GM12891 (cell line): ENCODE measurements at regions not wholly inside any gene's neighbourhood (a gene's known extent, or its start where the extent isn't known, plus 50 kb on each side); places are given as distances from the start of the nearest gene placed in this dataset.
"Not testable (repeated sequence)": the region's sequence is repeated elsewhere in the genome, so short reads cannot be mapped to it uniquely, and the experiment has no call there.

Source experiments
- DNase-seq: peaks from one replicate; pipeline ENCODE4 v3.0.0; 2011; ENCODE audit warnings: low spot score; ENCODE audit not compliant: insufficient read length
- FAIRE-seq: peaks from 2 replicates; lab custom pipeline; 2011; peaks lifted over from hg19 to GRCh38; lab: Jason Lieb, UNC
- PAX5 ChIP-seq: IDR thresholded peaks from 2 replicates; pipeline ENCODE4 v1.6.1; 2011; ENCODE audit warnings: low read length, moderate library complexity, mild to moderate bottlenecking; ENCODE audit not compliant: insufficient read depth, severe bottlenecking
- POLR2A ChIP-seq: IDR thresholded peaks from 2 replicates; pipeline ENCODE4 v1.6.1; 2011; ENCODE audit warnings: low read depth, low read length, control low read depth
- POLR2AphosphoS5 ChIP-seq: IDR thresholded peaks from 2 replicates; pipeline ENCODE4 v1.6.1; 2011; ENCODE audit warnings: low read depth, low read length, control low read depth
- POU2F2 ChIP-seq: IDR thresholded peaks from 2 replicates; pipeline ENCODE4 v1.6.1; 2011; ENCODE audit warnings: low read depth, mild to moderate bottlenecking, control low read depth, low read length, moderate library complexity
- SPI1 ChIP-seq: IDR thresholded peaks from 2 replicates; pipeline ENCODE4 v1.6.1; 2011; ENCODE audit warnings: low read depth, low read length, control low read depth
- TAF1 ChIP-seq: IDR thresholded peaks from 2 replicates; pipeline ENCODE4 v1.6.1; 2011; ENCODE audit warnings: low read depth, low read length, control low read depth

DNA sequence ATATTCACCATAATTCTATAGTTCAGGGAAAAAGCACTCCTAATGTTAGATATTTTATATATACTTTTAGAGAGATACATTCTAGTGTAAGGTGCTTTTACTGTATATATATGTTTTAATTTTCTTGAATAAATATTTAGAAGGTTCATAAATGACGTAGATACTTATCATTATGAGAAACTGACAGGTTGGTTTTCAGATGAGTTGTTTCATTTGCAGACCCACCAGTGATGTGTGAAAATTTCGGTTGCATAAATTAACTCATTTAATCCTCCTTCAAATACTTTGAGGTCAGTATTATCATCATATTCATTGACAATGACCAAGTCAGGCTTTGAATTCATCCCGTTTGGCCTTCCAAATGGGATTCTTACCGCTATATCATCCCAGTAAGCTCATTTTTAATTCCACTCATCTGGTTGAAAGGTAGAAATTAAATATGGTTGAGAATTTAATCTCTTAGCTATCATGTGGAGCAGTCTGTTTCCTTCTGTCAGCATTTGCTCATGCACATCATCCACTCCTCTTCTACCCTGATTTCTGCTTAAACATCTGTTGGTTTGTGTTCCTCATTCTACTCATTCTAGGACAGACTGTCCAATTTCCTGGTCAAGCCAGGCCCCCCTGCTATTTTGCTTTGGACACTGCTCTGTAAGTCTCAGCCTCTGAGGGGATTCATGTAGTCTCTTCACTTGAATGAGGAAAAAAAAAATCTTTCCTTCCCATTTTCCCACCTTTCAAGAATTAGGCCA, 1156.6 kb downstream of the PLA2G4A start:
- TF ChIP-seq TAF1 (no peak), SPI1 (peak; percentile 85)
- peak; percentile 66 for FAIRE-seq
- no peak for DNase-seq

- TF ChIP-seq POLR2A (no peak), POU2F2 (no peak), TAF1 (no peak), PAX5 (no peak), SPI1 (no peak), POLR2AphosphoS5 (no peak)
- peak; percentile 23 for FAIRE-seq
- DNase-seq = no peak
Observed at GRCh38 chr1:187985897-187986654, 1157.3 kb downstream of the PLA2G4A start.

DNA sequence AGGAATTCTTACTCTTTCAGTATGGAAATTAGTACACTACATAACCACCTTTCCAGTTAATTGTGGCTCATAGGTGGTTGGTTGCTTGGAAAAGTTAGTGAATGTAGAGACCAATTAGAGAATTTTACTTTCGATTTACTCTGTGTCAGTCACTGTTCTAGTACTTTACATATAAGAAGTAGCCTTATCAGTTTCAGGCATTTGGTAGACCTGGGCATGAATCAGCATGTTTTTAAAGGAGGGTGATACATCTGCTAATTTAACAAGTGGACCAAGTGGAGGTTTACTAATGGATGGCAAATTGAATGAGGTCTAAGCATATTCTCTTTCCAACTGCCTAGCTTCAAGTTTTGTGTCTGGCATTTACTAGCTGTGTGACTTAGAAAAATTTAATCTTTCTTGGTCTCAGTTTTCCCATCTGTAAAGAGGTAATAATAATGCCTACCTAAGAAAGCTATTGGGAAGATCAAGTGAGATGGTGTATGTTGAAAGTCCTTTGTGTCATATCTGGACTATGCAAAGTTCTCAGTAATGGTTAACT, 1158.6 kb downstream of the PLA2G4A start:
- TF ChIP-seq POLR2A = no peak
- TF ChIP-seq POU2F2 = no peak
- no peak for TF ChIP-seq SPI1
- TF ChIP-seq TAF1 = no peak
- no peak for TF ChIP-seq PAX5
- no peak for TF ChIP-seq POLR2AphosphoS5
- no peak for FAIRE-seq
- no peak for DNase-seq

- DNase-seq = no peak
- no peak for FAIRE-seq
- TF ChIP-seq POLR2AphosphoS5 (no peak), TAF1 (no peak), POU2F2 (no peak), PAX5 (no peak), SPI1 (no peak), POLR2A (no peak)
Observed at GRCh38 chr1:187991944-187992343, 1163.2 kb downstream of the PLA2G4A start.

- TF ChIP-seq POLR2AphosphoS5 (no peak), POU2F2 (no peak), SPI1 (no peak), POLR2A (no peak), TAF1 (no peak), PAX5 (no peak)
- no peak for DNase-seq
- FAIRE-seq = no peak
Observed at GRCh38 chr1:187996780-187997179, 1168.0 kb downstream of the PLA2G4A start.

- FAIRE-seq = no peak
- DNase-seq = no peak
- TF ChIP-seq TAF1 (no peak), SPI1 (no peak), POU2F2 (no peak), POLR2AphosphoS5 (no peak), PAX5 (no peak), POLR2A (no peak)
Observed at GRCh38 chr1:187999973-188000372, 1171.2 kb downstream of the PLA2G4A start.

DNA sequence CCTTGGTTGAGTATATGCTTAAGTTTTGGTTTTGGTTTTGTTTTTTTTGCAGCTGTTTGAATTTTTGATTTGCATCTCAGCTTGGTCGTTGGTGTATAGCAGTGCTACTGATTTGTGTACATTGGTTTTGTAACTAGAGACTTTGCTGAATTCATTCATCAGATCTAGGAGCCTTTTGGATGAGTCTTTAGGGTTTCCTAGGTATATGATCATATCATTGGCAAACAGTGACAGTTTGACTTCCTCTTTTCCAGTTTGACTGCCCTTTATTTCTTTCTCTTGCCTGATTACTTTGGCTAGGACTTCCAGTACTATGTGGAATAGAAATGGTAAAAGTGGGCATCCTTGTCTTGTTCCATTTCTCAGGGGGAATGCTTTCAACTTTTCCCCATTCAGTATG, 1174.9 kb downstream of the PLA2G4A start:
- not testable (repeated sequence) for FAIRE-seq, DNase-seq
- TF ChIP-seq SPI1 = peak; percentile 48

- TF ChIP-seq POLR2A (no peak), SPI1 (no peak), POU2F2 (no peak), POLR2AphosphoS5 (no peak), PAX5 (no peak), TAF1 (no peak)
- FAIRE-seq (no peak), DNase-seq (no peak)
Observed at GRCh38 chr1:188004849-188005248, 1176.1 kb downstream of the PLA2G4A start.

DNA sequence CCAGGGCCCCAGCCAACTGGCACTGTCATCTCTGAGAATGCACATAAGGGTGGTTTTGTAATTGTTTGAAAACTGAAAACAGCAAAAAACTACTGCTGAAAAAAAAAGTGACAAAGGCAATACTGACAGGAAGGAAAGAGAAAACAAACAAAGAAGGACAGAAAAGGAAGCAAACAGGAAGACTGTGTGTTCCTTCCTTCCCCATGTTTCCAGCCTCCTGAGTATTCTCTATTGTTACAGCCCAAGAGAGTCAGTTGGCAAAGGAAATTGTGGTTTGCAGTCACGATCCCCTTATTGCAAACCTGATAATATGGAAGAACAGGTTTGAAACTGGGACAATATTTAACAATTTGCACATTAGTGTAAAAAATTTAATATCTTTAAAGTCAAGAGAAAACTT, 1177.6 kb downstream of the PLA2G4A start:
- DNase-seq = no peak
- FAIRE-seq = no peak
- TF ChIP-seq POLR2AphosphoS5 = no peak
- TF ChIP-seq POU2F2 = no peak
- TF ChIP-seq POLR2A = no peak
- no peak for TF ChIP-seq SPI1
- no peak for TF ChIP-seq PAX5
- TF ChIP-seq TAF1 = no peak

GRCh38 chr1:188013222-188013849, 1184.6 kb downstream of the PLA2G4A start:
- not testable (repeated sequence) for FAIRE-seq, DNase-seq
